Activated CD8-positive, alpha-beta memory T cell treated with anti-CD3 and anti-CD28 coated beads for 36 hours (primary cell): ENCODE measurements at regions not wholly inside any gene's neighbourhood (a gene's known extent, or its start where the extent isn't known, plus 50 kb on each side); places are given as distances from the start of the nearest gene placed in this dataset.

Experiments
- CTCF ChIA-PET: fragments of 350-600 bp; sonication (Branson Sonifier 250); formaldehyde crosslinking; loops from one replicate; lab custom pipeline; 2021; ENCODE audit warnings: antibody characterized with exemption; lab: Charles Lee
- POLR2A ChIA-PET: fragments of 350-600 bp; sonication (Branson Sonifier 250); formaldehyde crosslinking; loops from one replicate; lab custom pipeline; 2021; ENCODE audit warnings: antibody characterized with exemption; lab: Charles Lee

- ChIA-PET CTCF (no interaction called here), POLR2A (no interaction called here)
Observed at GRCh38 chr17:34113089-34113488, 142.0 kb upstream of the CCL2 start.

- POLR2A ChIA-PET, result no interaction called here
- CTCF ChIA-PET, result no interaction called here
Observed at GRCh38 chr17:34114174-34114573, 140.9 kb upstream of the CCL2 start.

GRCh38 chr17:34116306-34116705 is 138.8 kb upstream of the CCL2 start:
- ChIA-PET CTCF (no interaction called here), POLR2A (no interaction called here)

DNA sequence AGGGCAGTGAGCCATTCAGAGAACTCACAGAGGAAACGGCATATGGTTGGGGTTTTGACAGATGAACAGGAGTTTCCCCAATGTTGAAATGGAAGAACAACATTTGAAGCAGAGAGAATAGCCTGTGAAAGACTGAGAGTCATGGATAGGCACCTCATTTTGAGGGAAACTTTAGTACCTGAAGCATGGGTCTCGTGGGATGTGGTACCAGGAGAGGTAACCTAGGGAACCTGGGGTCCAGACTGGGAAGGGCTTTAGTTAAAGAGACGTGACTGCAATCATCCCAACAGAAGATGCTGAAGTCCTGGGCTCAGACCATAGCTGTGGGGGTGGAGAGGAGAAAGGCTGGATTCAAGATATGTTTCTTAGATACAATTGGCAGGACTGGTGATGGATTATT is 137.8 kb upstream of the CCL2 start:
- ChIA-PET CTCF (no interaction called here), POLR2A (no interaction called here)

DNA sequence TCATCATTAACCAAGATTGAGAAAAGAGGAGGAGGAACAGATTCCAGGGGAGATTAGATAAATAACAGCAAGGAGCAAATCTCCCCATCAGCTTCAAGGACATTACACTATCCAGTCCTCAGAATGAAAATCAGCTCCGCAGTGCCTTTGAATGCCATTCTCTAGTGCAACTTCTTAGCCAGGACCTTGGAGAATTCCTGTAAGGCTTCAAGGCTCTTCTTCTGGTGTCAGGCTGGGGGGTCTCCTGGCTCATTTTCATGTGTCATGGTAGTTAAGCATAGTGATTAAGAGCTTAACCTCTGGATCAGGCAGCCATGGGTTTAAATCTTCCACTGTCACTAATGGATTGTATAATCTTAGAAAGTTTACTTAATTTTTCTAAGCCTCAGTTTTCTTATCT is 137.3 kb upstream of the CCL2 start:
- CTCF ChIA-PET, result no interaction called here
- POLR2A ChIA-PET, result no interaction called here

DNA sequence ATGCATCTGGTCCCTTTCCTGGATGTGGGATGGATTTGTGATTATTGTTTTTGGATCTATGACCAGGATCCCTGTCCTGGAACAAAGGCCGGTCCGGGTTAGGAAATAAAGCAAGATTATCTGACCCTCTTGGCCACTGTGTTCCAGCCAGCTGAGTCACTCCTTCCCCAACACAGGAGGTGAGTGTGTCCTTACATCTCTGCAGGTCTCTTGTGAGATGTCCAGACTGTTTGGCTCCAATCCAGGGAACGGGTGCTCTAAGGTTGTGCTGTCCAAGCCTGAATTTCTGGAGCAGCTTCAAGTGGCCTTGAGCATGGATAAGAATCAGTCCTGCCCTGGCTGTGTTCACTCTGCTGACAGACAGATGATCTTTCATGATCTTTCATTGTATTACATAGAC is 136.5 kb upstream of the CCL2 start:
- ChIA-PET CTCF (no interaction called here), POLR2A (no interaction called here)

DNA sequence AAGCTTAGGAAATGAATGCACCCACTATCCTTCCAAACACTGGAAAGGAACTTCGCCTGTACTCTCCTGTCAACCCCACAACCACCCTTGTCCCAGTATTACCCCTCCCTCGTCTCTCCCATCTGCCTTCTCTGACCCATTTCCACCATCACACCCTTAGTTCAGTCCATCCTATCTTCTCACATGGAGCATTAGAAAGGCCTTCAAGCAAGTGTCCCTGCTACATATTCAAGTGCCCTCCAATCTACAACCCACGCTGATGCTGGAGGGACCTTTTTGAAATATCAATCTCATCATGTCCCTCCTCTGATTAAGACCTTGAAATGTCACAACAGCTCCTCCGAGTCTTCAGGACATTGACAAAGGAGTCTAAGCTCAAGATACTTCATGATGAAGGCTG is 133.8 kb upstream of the CCL2 start:
- ChIA-PET CTCF (no interaction called here), POLR2A (no interaction called here)

DNA sequence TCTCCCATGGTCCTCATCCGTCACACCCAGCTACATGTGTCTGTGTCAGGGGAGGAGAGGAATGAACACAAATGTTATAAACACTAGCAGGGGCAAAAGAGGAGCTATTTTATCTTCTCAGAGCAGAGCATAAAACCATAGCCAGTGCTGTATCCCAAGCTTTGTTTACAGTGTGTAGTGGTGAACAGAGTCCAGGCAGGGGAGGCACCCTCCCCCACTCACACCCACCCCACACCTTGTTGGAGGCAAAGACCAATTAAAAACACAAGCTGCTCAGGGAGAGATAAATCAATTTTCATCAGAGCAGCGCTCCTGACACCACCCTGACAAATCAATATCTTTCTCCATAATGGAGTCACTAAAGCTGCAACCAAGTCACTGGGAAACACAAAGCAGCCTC is 132.6 kb upstream of the CCL2 start:
- POLR2A ChIA-PET, result no interaction called here
- CTCF ChIA-PET, result no interaction called here

DNA sequence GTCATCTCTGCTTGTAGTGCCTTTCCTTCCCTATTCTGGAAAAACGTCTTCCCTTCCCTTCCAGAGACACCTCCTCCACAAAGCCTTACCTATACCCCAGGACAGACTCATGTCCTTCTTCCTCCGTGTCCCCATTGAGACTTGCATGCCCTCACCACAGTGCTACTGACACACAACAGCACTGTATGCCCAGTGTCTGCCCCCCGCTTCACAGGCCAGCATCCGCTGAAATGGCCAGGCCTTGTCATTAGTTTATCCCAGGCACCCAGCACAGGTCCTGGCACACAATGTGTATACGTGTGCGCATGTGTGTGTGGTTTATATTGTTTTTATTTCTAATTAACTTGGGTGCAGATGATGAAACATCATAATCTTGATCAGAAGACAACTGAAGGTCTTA is 130.1 kb upstream of the CCL2 start:
- ChIA-PET CTCF (no interaction called here), POLR2A (no interaction called here)

DNA sequence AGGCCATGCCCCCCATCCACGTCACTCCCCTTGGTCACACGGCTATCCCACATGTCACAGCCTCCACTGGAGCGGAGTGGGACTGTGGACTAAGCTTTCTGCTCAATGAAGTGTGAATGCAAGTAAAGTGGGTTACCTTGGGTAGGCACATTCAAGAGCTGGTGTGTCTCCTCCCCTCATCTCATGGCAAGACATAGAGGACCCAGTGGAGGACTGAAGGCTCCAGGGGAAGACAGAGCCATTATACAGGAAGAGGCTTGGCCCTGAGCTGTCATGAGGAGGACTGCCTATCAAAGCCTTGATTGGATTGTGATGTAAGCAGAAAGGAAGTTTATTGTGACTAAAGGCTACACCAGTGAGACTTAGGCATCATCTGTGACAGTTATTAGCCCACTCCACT is 129.2 kb upstream of the CCL2 start:
- CTCF ChIA-PET, result no interaction called here
- POLR2A ChIA-PET, result no interaction called here

GRCh38 chr17:34126496-34126895 is 128.6 kb upstream of the CCL2 start:
- ChIA-PET CTCF (no interaction called here), POLR2A (no interaction called here)

- POLR2A ChIA-PET, result no interaction called here
- CTCF ChIA-PET, result no interaction called here
Observed at GRCh38 chr17:34126965-34127364, 128.1 kb upstream of the CCL2 start.

DNA sequence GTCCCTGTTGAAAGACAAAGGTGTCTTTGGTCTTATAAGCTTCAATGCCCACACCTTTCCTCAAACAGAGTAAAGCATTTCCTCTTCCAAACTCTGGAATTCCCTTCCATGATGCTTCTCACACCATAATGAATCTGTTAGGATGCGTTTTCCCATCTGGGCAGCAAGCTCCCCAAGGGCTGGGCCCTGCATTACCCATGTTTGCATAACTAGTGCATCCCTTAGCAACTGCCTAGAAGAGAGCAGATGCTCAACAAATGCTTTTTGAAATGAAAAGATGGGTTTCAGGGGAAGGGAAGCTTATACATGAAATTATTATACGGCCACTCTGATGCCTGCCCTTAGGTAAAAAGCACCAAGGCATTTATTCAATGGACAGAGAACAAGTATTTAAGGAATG is 124.5 kb upstream of the CCL2 start:
- ChIA-PET CTCF (no interaction called here), POLR2A (no interaction called here)

DNA sequence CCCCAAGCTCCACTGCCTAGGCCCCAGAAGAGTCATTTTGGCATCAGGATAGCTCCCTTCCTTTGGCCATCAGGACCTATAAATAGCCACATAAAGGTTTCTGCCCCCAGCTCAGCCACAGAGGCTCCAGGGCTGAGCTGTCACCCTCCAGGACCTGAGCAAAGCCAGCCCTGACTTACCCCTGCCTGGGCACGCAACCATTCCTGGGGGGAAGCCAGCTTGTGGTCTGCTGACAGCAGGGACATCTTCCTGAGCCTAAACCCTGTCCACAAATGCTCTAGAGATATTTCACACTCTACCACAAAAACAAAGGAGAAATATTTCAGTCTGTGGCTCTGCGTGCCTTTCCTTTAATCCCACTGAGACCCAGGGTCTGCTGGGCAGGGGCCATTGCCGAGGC is 123.7 kb upstream of the CCL2 start:
- POLR2A ChIA-PET, result no interaction called here
- CTCF ChIA-PET, result no interaction called here

- CTCF ChIA-PET, result no interaction called here
- POLR2A ChIA-PET, result no interaction called here
Observed at GRCh38 chr17:34133350-34133749, 121.7 kb upstream of the CCL2 start.

GRCh38 chr17:34135841-34136240 is 119.2 kb upstream of the CCL2 start:
- CTCF ChIA-PET, result no interaction called here
- POLR2A ChIA-PET, result no interaction called here

GRCh38 chr17:34140006-34140405 is 115.1 kb upstream of the CCL2 start:
- POLR2A ChIA-PET, result no interaction called here
- CTCF ChIA-PET, result no interaction called here

GRCh38 chr17:34141590-34141989 is 113.5 kb upstream of the CCL2 start:
- CTCF ChIA-PET, result no interaction called here
- POLR2A ChIA-PET, result no interaction called here

DNA sequence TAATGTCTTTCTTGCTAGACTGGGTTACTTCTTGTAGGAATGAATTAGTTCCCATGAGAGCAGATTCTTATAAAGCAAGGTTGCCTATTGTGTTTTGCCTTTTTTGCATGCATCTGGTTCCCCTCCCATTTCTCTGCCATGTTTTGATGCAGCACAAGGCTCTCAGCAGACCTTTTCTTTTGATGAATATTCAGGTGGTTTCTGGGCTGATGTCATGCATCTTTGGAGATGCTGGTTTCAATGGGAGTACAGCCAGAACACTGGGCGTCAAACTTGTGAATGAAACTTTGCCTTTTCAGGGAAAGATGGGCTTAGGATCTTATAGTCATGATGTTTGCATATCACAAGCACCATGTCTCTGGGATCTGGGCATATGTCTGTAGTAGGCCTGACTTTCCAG is 111.7 kb upstream of the CCL2 start:
- ChIA-PET CTCF (no interaction called here), POLR2A (no interaction called here)

DNA sequence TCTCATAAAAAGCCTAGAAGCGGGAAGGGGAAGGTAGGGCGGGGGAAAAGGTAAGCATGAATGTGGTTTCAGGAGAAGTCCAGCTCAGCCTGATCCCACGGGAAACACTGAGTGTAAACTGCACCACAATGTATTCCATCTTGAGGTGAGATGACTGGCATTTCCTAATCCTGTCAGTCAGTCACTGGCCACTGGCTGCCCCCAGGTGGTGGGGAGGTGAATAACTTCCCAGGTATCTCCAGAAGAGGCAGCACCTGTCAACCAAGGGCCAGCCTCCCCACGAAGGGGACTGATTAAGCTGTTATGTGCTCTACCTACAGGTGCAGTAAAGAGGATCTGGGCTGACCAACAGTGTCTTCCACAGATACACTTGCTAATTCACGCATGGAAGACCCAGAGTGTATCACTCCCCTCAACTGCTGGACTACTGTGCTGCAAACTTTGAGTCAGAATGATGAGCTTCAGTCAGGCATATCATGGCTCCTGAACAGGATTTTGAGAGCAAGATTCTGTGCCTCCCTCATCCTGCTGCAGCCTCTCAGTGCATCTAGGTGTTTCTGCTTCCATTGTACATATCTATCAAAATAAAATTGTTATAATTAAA is 108.5 kb upstream of the CCL2 start:
- CTCF ChIA-PET, result interaction anchor here (1.3 to 1.9 kb wide), 2 partner anchors 65 to 368 kb away, joined by 3 to 15 read pairs; no protein-coding TSS in a partner anchor
- POLR2A ChIA-PET, result no interaction called here

DNA sequence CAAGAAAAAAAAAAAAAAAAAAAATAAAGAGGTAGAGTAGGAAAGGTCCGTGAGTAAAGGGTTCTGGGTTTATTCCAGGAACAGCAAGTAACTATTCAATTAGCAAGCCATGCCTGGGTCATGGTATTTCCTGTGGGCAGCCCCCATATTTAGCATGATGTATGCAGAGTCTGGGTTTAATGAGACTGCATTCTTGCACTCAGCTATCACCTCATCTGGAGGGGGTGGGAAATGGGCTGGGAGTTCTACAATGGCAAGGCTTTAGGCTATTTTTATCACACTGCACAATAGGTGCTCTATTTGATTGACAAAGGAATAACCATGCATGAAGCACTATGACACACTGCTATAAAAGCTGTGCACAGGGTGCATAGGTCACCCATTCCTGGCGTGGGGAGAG is 104.0 kb upstream of the CCL2 start:
- ChIA-PET CTCF (interaction anchor here (0.7 kb wide), 1 partner anchor 120 kb away, joined by 4 read pairs; no protein-coding TSS in a partner anchor), POLR2A (no interaction called here)

DNA sequence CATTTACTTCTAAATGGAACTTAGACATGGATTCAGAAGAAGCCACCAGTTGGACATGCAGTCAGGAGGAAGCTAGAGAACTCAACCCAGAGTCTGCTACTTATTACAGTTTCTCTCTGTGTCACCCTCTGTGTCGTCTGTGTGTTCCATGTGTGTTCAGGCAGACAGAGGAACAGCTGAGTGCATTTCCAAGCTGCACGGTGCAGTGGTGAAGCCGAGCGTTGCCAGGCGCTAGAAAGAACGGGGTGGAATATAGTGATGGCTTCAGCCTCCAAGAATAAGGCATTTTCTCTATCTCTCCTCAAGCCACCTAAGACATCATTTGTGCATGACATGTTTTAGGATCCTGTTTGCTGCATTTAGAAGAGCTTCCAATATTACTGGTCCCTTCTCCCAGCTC is 101.1 kb upstream of the CCL2 start:
- ChIA-PET CTCF (no interaction called here), POLR2A (no interaction called here)
